IMR-90 (cell line): ENCODE measurements at regions not wholly inside any gene's neighbourhood (a gene's known extent, or its start where the extent isn't known, plus 50 kb on each side); places are given as distances from the start of the nearest gene placed in this dataset.

Experiments
- ATAC-seq: fragments of 200-7000 bp; cut with Tn5 transposase; 2 replicates; pipeline ENCODE4 v1.9.1; 2020; ENCODE audit warnings: low read depth, mild to moderate bottlenecking, moderate library complexity
- BruUV-seq: library from RNA; stranded (reverse); fragments of 400-500 nt; replicated peaks from 2 replicates; lab custom pipeline; 2021; lab: Mats Ljungman, UMichigan
- CTCF ChIA-PET: fragments of 300-600 bp; formaldehyde crosslinking; extraction: SDS; loops from one replicate; lab custom pipeline; 2021; ENCODE audit warnings: antibody characterized with exemption; lab: Yijun Ruan, JAX
- POLR2A ChIA-PET: fragments of 300-600 bp; sonication (Branson Sonifier 250); formaldehyde crosslinking; loops from one replicate; lab custom pipeline; 2022; ENCODE audit warnings: antibody characterized with exemption; ENCODE audit not compliant: unreplicated experiment; lab: Charles Lee
- DNase-seq: peaks from one replicate; pipeline ENCODE4 v3.0.0; 2013
- H2AFZ ChIP-seq: replicated peaks from 2 replicates; pipeline ENCODE3; 2013; ENCODE audit warnings: low read length, mild to moderate bottlenecking; ENCODE audit not compliant: poor library complexity
- H2AK5ac ChIP-seq: 2 replicates; pipeline ENCODE4 v1.6.1; 2013; ENCODE audit warnings: low read depth, low read length, inconsistent platforms
- H2AK9ac ChIP-seq: replicated peaks from 2 replicates; pipeline ENCODE3; 2013; ENCODE audit warnings: mild to moderate bottlenecking, low read depth, low read length, moderate library complexity; ENCODE audit not compliant: poor library complexity
- H2BK120ac ChIP-seq: 2 replicates; pipeline ENCODE4 v1.6.1; 2013; ENCODE audit warnings: low read depth, low read length, inconsistent platforms
- H2BK15ac ChIP-seq: 3 replicates; pipeline ENCODE4 v1.6.1; 2013; ENCODE audit warnings: low read depth, low read length, inconsistent platforms
- H2BK20ac ChIP-seq: 2 replicates; pipeline ENCODE4 v1.6.1; 2013; ENCODE audit warnings: low read depth, mild to moderate bottlenecking, inconsistent platforms, low read length, moderate library complexity
- H2BK5ac ChIP-seq: 2 replicates; pipeline ENCODE4 v1.6.1; 2013; ENCODE audit warnings: mild to moderate bottlenecking, low read depth, low read length, inconsistent platforms; ENCODE audit not compliant: poor library complexity, severe bottlenecking
- H3K14ac ChIP-seq: replicated peaks from 2 replicates; pipeline ENCODE4 v1.6.1; 2013; ENCODE audit warnings: low read depth, low read length, inconsistent platforms
- H3K18ac ChIP-seq: 2 replicates; pipeline ENCODE4 v1.6.1; 2013; ENCODE audit warnings: low read depth, low read length, control low read depth
- H3K23ac ChIP-seq: 2 replicates; pipeline ENCODE4 v1.6.1; 2013; ENCODE audit warnings: low read depth, low read length, inconsistent platforms
- H3K27ac ChIP-seq: 2 replicates; pipeline ENCODE4 v1.5.1; 2013; ENCODE audit warnings: mild to moderate bottlenecking, control low read depth, low read length; ENCODE audit not compliant: insufficient read depth
- H3K27me3 ChIP-seq: 2 replicates; pipeline ENCODE4 v1.6.1; 2013; ENCODE audit warnings: low read length; ENCODE audit not compliant: control insufficient read depth, insufficient read depth
- H3K36me3 ChIP-seq: 2 replicates; pipeline ENCODE4 v1.6.1; 2013; ENCODE audit warnings: low read length, mixed read lengths; ENCODE audit not compliant: control insufficient read depth, insufficient read depth
- H3K4ac ChIP-seq: 2 replicates; pipeline ENCODE4 v1.6.1; 2013; ENCODE audit warnings: low read depth, low read length, inconsistent platforms
- H3K4me1 ChIP-seq: 2 replicates; pipeline ENCODE4 v1.6.1; 2013; ENCODE audit warnings: low read length, mixed read lengths; ENCODE audit not compliant: control insufficient read depth, insufficient read depth
- H3K4me2 ChIP-seq: 2 replicates; pipeline ENCODE4 v1.6.1; 2013; ENCODE audit warnings: low read depth, mild to moderate bottlenecking, control low read depth, low read length, moderate library complexity
- H3K4me3 ChIP-seq: 2 replicates; pipeline ENCODE4 v1.5.1; 2013; ENCODE audit warnings: low read depth, mild to moderate bottlenecking, control low read depth, low read length, moderate library complexity; ENCODE audit not compliant: insufficient read depth
- H3K56ac ChIP-seq: 2 replicates; pipeline ENCODE4 v1.6.1; 2013; ENCODE audit warnings: low read length, inconsistent platforms; ENCODE audit not compliant: insufficient read depth; ENCODE audit errors: extremely low read depth
- H3K79me1 ChIP-seq, 2 experiments: 2 replicates each; pipeline ENCODE4 v1.6.1; 2013; ENCODE audit warnings: low read length in 2 of 2, inconsistent platforms in 1 of 2, low read depth in 1 of 2
- H3K9ac ChIP-seq: 2 replicates; pipeline ENCODE4 v1.6.1; 2013; ENCODE audit warnings: low read depth, low read length, control low read depth
- H3K9me1 ChIP-seq: 2 replicates; pipeline ENCODE4 v1.6.1; 2013; ENCODE audit warnings: low read length, inconsistent platforms; ENCODE audit not compliant: insufficient read depth
- H3K9me3 ChIP-seq: 2 replicates; pipeline ENCODE4 v1.6.1; 2013; ENCODE audit warnings: low read length; ENCODE audit not compliant: control insufficient read depth, insufficient read depth
- H4K20me1 ChIP-seq: 2 replicates; pipeline ENCODE4 v1.6.1; 2013; ENCODE audit warnings: low read length, inconsistent platforms; ENCODE audit not compliant: insufficient read depth
- H4K5ac ChIP-seq: 2 replicates; pipeline ENCODE4 v1.6.1; 2013; ENCODE audit warnings: mild to moderate bottlenecking, low read depth, low read length, control low read depth
- H4K8ac ChIP-seq, 2 experiments: 2 replicates each; pipeline ENCODE4 v1.6.1; 2013; ENCODE audit warnings: low read depth in 2 of 2, low read length in 2 of 2, control low read depth in 1 of 2, inconsistent platforms in 1 of 2
- H4K91ac ChIP-seq: 2 replicates; pipeline ENCODE4 v1.6.1; 2013; ENCODE audit warnings: low read depth, low read length, inconsistent platforms; ENCODE audit not compliant: insufficient read depth
- CHD1 ChIP-seq: IDR thresholded peaks from 2 replicates; pipeline ENCODE4 v1.6.1; 2012; ENCODE audit warnings: low read depth, low read length, improper control_type of control experiment
- CTCF ChIP-seq: conservative IDR thresholded peaks from 2 replicates; pipeline ENCODE4 v1.5.1; 2012; ENCODE audit warnings: mild to moderate bottlenecking, low read depth, low read length, improper control_type of control experiment
- ELK1 ChIP-seq: fragments of 150-350 bp; IDR thresholded peaks from 2 replicates; pipeline ENCODE4 v1.6.1; 2016; ENCODE audit warnings: low read depth, mild to moderate bottlenecking, low read length, moderate library complexity, borderline replicate concordance
- FOS ChIP-seq: fragments of 150-350 bp; IDR thresholded peaks from 2 replicates; pipeline ENCODE4 v1.6.1; 2016; ENCODE audit warnings: low read depth, low read length
- MAFK ChIP-seq: IDR thresholded peaks from 2 replicates; pipeline ENCODE4 v1.6.1; 2012; ENCODE audit warnings: low read depth, low read length, improper control_type of control experiment
- MAZ ChIP-seq: IDR thresholded peaks from 2 replicates; pipeline ENCODE4 v1.6.1; 2012; ENCODE audit warnings: low read depth, mild to moderate bottlenecking, low read length, improper control_type of control experiment, moderate library complexity, borderline replicate concordance
- MXI1 ChIP-seq: IDR thresholded peaks from 2 replicates; pipeline ENCODE4 v1.6.1; 2012; ENCODE audit warnings: low read depth, mild to moderate bottlenecking, low read length, moderate library complexity, borderline replicate concordance
- NFE2L2 ChIP-seq: fragments of 150-350 bp; IDR thresholded peaks from 2 replicates; pipeline ENCODE4 v1.6.1; 2016; ENCODE audit warnings: low read depth, mild to moderate bottlenecking, low read length
- POLR2A ChIP-seq: IDR thresholded peaks from 2 replicates; pipeline ENCODE4 v1.6.1; 2012; ENCODE audit warnings: mild to moderate bottlenecking, low read depth, low read length
- RAD21 ChIP-seq: IDR thresholded peaks from 2 replicates; pipeline ENCODE4 v1.6.1; 2012; ENCODE audit warnings: low read length, improper control_type of control experiment
- RCOR1 ChIP-seq: IDR thresholded peaks from 2 replicates; pipeline ENCODE4 v1.6.1; 2012; ENCODE audit warnings: mild to moderate bottlenecking, low read length, improper control_type of control experiment; ENCODE audit not compliant: insufficient replicate concordance
- RFX5 ChIP-seq: IDR thresholded peaks from 2 replicates; pipeline ENCODE4 v1.8.0; 2012; ENCODE audit warnings: low read depth, mild to moderate bottlenecking, low read length, moderate library complexity
- USF2 ChIP-seq: fragments of 150-350 bp; IDR thresholded peaks from 2 replicates; pipeline ENCODE4 v1.6.1; 2017; ENCODE audit warnings: mild to moderate bottlenecking, antibody characterized with exemption, low read length, low read depth
- dilution Hi-C: fragments of 300-500 bp; cut with HindIII; formaldehyde crosslinking; loops from one replicate; pipeline ENCODE4 v1.14.3; 2018; ENCODE audit warnings: low sequenced_read_pairs; ENCODE audit not compliant: unreplicated experiment
- in situ Hi-C: fragments of 300-500 bp; cut with MboI; formaldehyde crosslinking; loops from 3 replicates; pipeline ENCODE4 v1.14.3; 2019; ENCODE audit warnings: low sequenced_read_pairs, inconsistent platforms, mixed read lengths
- intact Hi-C: fragments of 100-400 bp; cut with micrococcal nuclease; formaldehyde crosslinking; loops from 2 replicates; pipeline ENCODE4 v1.10.0; 2022

GRCh38 chr3:1495466-1495865 is 402.6 kb downstream of the CNTN6 start:
- no peak overlapping the region for H2AK9ac ChIP-seq
- no peak overlapping the region for H2BK20ac ChIP-seq
- ChIA-PET POLR2A (no interaction called here), CTCF (no interaction called here)
- no peak overlapping the region for H3K4ac ChIP-seq
- H4K8ac ChIP-seq = no peak overlapping the region
- H3K9me1 ChIP-seq = no peaks in the 10 kb centered on the region
- no peak overlapping the region for H2AK5ac ChIP-seq
- no peak overlapping the region for H3K27ac ChIP-seq
- no peaks in the 10 kb centered on the region for H3K27me3 ChIP-seq
- H2BK15ac ChIP-seq = no peak overlapping the region
- H3K79me1 ChIP-seq = no peaks in the 10 kb centered on the region
- no peak overlapping the region for H3K14ac ChIP-seq
- H4K20me1 ChIP-seq = no peaks in the 10 kb centered on the region
- no peaks in the 10 kb centered on the region for H3K36me3 ChIP-seq
- intact Hi-C loops (no loop called here), in situ Hi-C loops (no loop called here), dilution Hi-C loops (no loop called here)
- H4K5ac ChIP-seq = no peak overlapping the region
- DNase-seq (no peak), ATAC-seq (no peak)
- H3K9me3 ChIP-seq = peaks cover 2% of the 10 kb centered on the region
- no peak overlapping the region for H3K18ac ChIP-seq
- H3K4me2 ChIP-seq = no peak overlapping the region
- no peak overlapping the region for H3K9ac ChIP-seq
- no peak overlapping the region for H4K91ac ChIP-seq
- no peaks in the 10 kb centered on the region for H3K4me1 ChIP-seq
- no peak overlapping the region for H3K4me3 ChIP-seq
- H2BK5ac ChIP-seq = no peak overlapping the region
- TF ChIP-seq RAD21 = no peak
- TF ChIP-seq POLR2A = no peak
- TF ChIP-seq USF2 = no peak
- TF ChIP-seq FOS = no peak
- no peak for TF ChIP-seq CTCF
- no peak for TF ChIP-seq RFX5
- TF ChIP-seq RCOR1 = no peak
- TF ChIP-seq MAFK = no peak
- TF ChIP-seq MXI1 = no peak
- no peak for TF ChIP-seq CHD1
- no peak for TF ChIP-seq ELK1
- no peak for TF ChIP-seq NFE2L2
- TF ChIP-seq MAZ = no peak
- H2AFZ ChIP-seq = no peak overlapping the region
- no peak overlapping the region for H2BK120ac ChIP-seq
- no peak overlapping the region for H3K56ac ChIP-seq
- H3K23ac ChIP-seq = no peak overlapping the region
- no TSS peak for BruUV-seq
